Transverse colon (tissue), 4 donors: ENCODE measurements at regions not wholly inside any gene's neighbourhood (a gene's known extent, or its start where the extent isn't known, plus 50 kb on each side); places are given as distances from the start of the nearest gene placed in this dataset.

Experiments used
- POLR2AphosphoS5 ChIP-seq, 3 donors: sonication (generic); formaldehyde crosslinking; IDR thresholded peaks; one replicate each; pipeline ENCODE4 v1.6.1; 2016; ENCODE audit warnings: antibody characterized with exemption in 3 of 3
- TF ChIP-seq, protein P1 (sequence below), 5 experiments: fragments of 200-600 bp in 3 of 5; fragments of 450-650 bp in 2 of 5; sonication (generic) in 3 of 5; IDR thresholded peaks; 1 replicate in 2 of 5; 2 replicates in 3 of 5; pipeline ENCODE4 v1.5.1; 2016 to 2017; ENCODE audit warnings: antibody characterized with exemption in 5 of 5, inconsistent platforms in 3 of 5, mild to moderate bottlenecking in 2 of 5, moderate library complexity in 1 of 5

GRCh38 chr2:75338461-75338860 is 139.1 kb upstream of the TACR1 start:
- no peak for TF ChIP-seq POLR2AphosphoS5 (IDR thresholded peaks at IDR 0.05)
- TF ChIP-seq, protein P1, sequence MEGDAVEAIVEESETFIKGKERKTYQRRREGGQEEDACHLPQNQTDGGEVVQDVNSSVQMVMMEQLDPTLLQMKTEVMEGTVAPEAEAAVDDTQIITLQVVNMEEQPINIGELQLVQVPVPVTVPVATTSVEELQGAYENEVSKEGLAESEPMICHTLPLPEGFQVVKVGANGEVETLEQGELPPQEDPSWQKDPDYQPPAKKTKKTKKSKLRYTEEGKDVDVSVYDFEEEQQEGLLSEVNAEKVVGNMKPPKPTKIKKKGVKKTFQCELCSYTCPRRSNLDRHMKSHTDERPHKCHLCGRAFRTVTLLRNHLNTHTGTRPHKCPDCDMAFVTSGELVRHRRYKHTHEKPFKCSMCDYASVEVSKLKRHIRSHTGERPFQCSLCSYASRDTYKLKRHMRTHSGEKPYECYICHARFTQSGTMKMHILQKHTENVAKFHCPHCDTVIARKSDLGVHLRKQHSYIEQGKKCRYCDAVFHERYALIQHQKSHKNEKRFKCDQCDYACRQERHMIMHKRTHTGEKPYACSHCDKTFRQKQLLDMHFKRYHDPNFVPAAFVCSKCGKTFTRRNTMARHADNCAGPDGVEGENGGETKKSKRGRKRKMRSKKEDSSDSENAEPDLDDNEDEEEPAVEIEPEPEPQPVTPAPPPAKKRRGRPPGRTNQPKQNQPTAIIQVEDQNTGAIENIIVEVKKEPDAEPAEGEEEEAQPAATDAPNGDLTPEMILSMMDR (IDR thresholded peaks at IDR 0.05): no peak
